ENCODE measurements at regions not wholly inside any gene's neighbourhood (a gene's known extent, or its start where the extent isn't known, plus 50 kb on each side); places are given as distances from the start of the nearest gene placed in this dataset.

GRCh38 chr2:128726911-128727310 is 408.2 kb upstream of the HS6ST1 start:
- POLR2A ChIA-PET, result interaction anchor here (1.0 to 1.7 kb wide), 2 partner anchors 10 to 27 kb away, joined by 3 to 4 read pairs; no protein-coding TSS in a partner anchor
- no peaks in the 10 kb centered on the region for H3K9me3 ChIP-seq (replicated peaks; ENCODE audit: control insufficient read depth, insufficient read depth, low read depth, low read length)
- no peak overlapping the region for H3K4me3 ChIP-seq
- in situ Hi-C loops (cut with MboI) (no loop called here), intact Hi-C loops (cut with micrococcal nuclease) (no loop called here)
- H3K4me1 ChIP-seq (replicated peaks in 1 of 2; ENCODE audit: control insufficient read depth in 2 of 2, insufficient read depth in 2 of 2, low read length in 2 of 2), result no peaks in the 10 kb centered on the region
- FAIRE-seq (no peak), DNase-seq (ENCODE audit: extremely low read depth in 1 of 4, low spot score in 3 of 4) (no peak), ATAC-seq (no peak)
- no peak overlapping the region for H3K4me2 ChIP-seq (ENCODE audit: insufficient read depth, low read length)
- H3K27ac ChIP-seq (ENCODE audit: extremely low read depth, low read depth, low read length), result no peak overlapping the region
- H3K27me3 ChIP-seq (ENCODE audit: control insufficient read depth in 2 of 2, insufficient read depth in 2 of 2, low read length in 2 of 2), result peaks cover 0 to 7% of the 10 kb centered on the region in 2 experiments; a peak in 1 of 5 replicates
- no peak for TF ChIP-seq DACH1 (IDR thresholded peaks at IDR 0.05; ENCODE audit: partially characterized antibody)
- TF ChIP-seq MBD2 (IDR thresholded peaks at IDR 0.05; ENCODE audit: borderline replicate concordance, low read depth), result no peak
- TF ChIP-seq ERF (CRISPR knock-in tag; IDR thresholded peaks at IDR 0.05), result no peak
- TF ChIP-seq POLR3A (IDR thresholded peaks at IDR 0.05; ENCODE audit: borderline replicate concordance, extremely low read depth, insufficient read depth, insufficient read length), result no peak
- TF ChIP-seq GATAD2A (IDR thresholded peaks at IDR 0.05), result no peak
- no peak for TF ChIP-seq ZNF140 (CRISPR knock-in tag; IDR thresholded peaks at IDR 0.05)
- no peak for TF ChIP-seq C11orf30 (IDR thresholded peaks at IDR 0.05; ENCODE audit: low read depth)
- TF ChIP-seq ZBTB1 (CRISPR knock-in tag; IDR thresholded peaks at IDR 0.05; ENCODE audit: borderline replicate concordance, low read depth), result no peak
- no peak for TF ChIP-seq MTA1 (IDR thresholded peaks at IDR 0.05; ENCODE audit: borderline replicate concordance)
- no peak for TF ChIP-seq CEBPG (CRISPR knock-in tag; IDR thresholded peaks at IDR 0.05)
- no peak for TF ChIP-seq CEBPG (tag; conservative IDR thresholded peaks at IDR 0.05 in 1 of 2, IDR thresholded peaks at IDR 0.05 in 1 of 2)
- TF ChIP-seq SRSF3 (IDR thresholded peaks at IDR 0.05; ENCODE audit: insufficient read depth, low read length), result no peak
- TF ChIP-seq CCNT2 (IDR thresholded peaks at IDR 0.05; ENCODE audit: borderline replicate concordance, extremely low read depth, insufficient read length, low read depth, low read length), result no peak
- H4K20me1 ChIP-seq (replicated peaks; ENCODE audit: control insufficient read depth, insufficient read depth, low read length), result no peaks in the 10 kb centered on the region
- no peaks in the 10 kb centered on the region for H3K36me3 ChIP-seq (ENCODE audit: control insufficient read depth, insufficient read depth, low read length)
- H3K9me1 ChIP-seq (ENCODE audit: control insufficient read depth, insufficient read depth, low read length), result no peaks in the 10 kb centered on the region
- CTCF ChIA-PET (ENCODE audit: low intra/inter-chr PET ratio), result no interaction called here
- WGBS (ENCODE audit: insufficient coverage, low coverage, missing lambda C conversion rate), result 0% methylated on average over 4 of the region's 4 CpGs
- no peak overlapping the region for H2AFZ ChIP-seq (ENCODE audit: low read depth, low read length)
- H3K79me2 ChIP-seq (ENCODE audit: control insufficient read depth, insufficient read depth, low read length), result no peaks in the 10 kb centered on the region
- BruUV-seq (replicated peaks), result no TSS peak
- H3K9ac ChIP-seq (ENCODE audit: insufficient read depth in 1 of 2, low read depth in 2 of 2, low read length in 2 of 2), result no peak overlapping the region
